ENCODE measurements at regions not wholly inside any gene's neighbourhood (a gene's known extent, or its start where the extent isn't known, plus 50 kb on each side); places are given as distances from the start of the nearest gene placed in this dataset.

GRCh38 chr1:56215086-56215485 is 364.3 kb downstream of the PLPP3 start:
- DNase-seq = no peak

GRCh38 chr1:56213068-56213467 is 366.3 kb downstream of the PLPP3 start:
- no peak for DNase-seq

- no peak for DNase-seq
Observed at GRCh38 chr1:56212143-56212542, 367.2 kb downstream of the PLPP3 start.

GRCh38 chr1:56206391-56206790 is 373.0 kb downstream of the PLPP3 start:
- no peak for DNase-seq

- DNase-seq = no peak
Observed at GRCh38 chr1:56204206-56204605, 375.2 kb downstream of the PLPP3 start.

- no peak for DNase-seq
Observed at GRCh38 chr1:56202796-56203492, 376.4 kb downstream of the PLPP3 start.

- DNase-seq = no peak
Observed at GRCh38 chr1:56202186-56202585, 377.2 kb downstream of the PLPP3 start.

GRCh38 chr1:56200896-56201295 is 378.5 kb downstream of the PLPP3 start:
- DNase-seq = no peak

- no peak for DNase-seq
Observed at GRCh38 chr1:56200442-56200841, 378.9 kb downstream of the PLPP3 start.

GRCh38 chr1:56199956-56200355 is 379.4 kb downstream of the PLPP3 start:
- DNase-seq = no peak

- no peak for DNase-seq
Observed at GRCh38 chr1:56199061-56199460, 380.3 kb downstream of the PLPP3 start.

- no peak for DNase-seq
Observed at GRCh38 chr1:56197946-56198345, 381.4 kb downstream of the PLPP3 start.

- DNase-seq = no peak
Observed at GRCh38 chr1:56196839-56197238, 382.5 kb downstream of the PLPP3 start.

GRCh38 chr1:56194701-56195300 is 384.6 kb downstream of the PLPP3 start:
- no peak for DNase-seq

- DNase-seq = no peak
Observed at GRCh38 chr1:56193656-56194055, 385.7 kb downstream of the PLPP3 start.

GRCh38 chr1:56191369-56191768 is 388.0 kb downstream of the PLPP3 start:
- DNase-seq = no peak

GRCh38 chr1:56190806-56191365 is 388.5 kb downstream of the PLPP3 start:
- no peak for DNase-seq

GRCh38 chr1:56189946-56190805 is 389.2 kb downstream of the PLPP3 start:
- DNase-seq = no peak

- no peak for DNase-seq
Observed at GRCh38 chr1:56189454-56189853, 389.9 kb downstream of the PLPP3 start.

- DNase-seq = no peak
Observed at GRCh38 chr1:56188855-56189254, 390.5 kb downstream of the PLPP3 start.

GRCh38 chr1:56188221-56188620 is 391.1 kb downstream of the PLPP3 start:
- no peak for DNase-seq

GRCh38 chr1:56187405-56187804 is 392.0 kb downstream of the PLPP3 start:
- DNase-seq = no peak

GRCh38 chr1:56185493-56185892 is 393.9 kb downstream of the PLPP3 start:
- no peak for DNase-seq

- DNase-seq = no peak
Observed at GRCh38 chr1:56183151-56183550, 396.2 kb downstream of the PLPP3 start.
